ENCODE measurements at regions not wholly inside any gene's neighbourhood (a gene's known extent, or its start where the extent isn't known, plus 50 kb on each side); places are given as distances from the start of the nearest gene placed in this dataset.

DNA sequence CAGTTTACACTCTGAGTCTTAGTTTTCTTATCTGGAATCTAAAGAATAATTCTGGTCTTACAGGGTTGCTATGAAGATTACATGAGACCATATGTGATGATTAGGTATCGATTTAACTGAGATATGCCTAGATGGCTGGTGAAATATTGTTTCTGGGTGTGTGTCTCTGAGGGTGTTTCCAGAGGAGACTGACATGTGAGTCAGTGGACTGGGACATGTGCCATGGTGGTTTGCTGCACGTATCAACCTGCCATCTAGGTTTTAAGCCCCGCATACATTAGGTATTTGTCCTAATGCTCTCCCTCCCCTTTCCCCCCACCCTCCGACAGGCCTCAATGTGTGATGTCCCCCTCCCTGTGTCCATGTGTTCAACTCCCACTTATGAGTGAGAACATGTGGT, 186.0 kb upstream of the CXorf66 start:
- POLR2A ChIA-PET: no interaction called here
- DNase-seq (ENCODE audit: low read depth, low spot score) (no peak), ATAC-seq (no peak)
- H3K27ac ChIP-seq (ENCODE audit: low read length): no peak overlapping the region
- H3K9me3 ChIP-seq (ENCODE audit: control insufficient read depth, insufficient read depth, low read depth, low read length): no peaks in the 10 kb centered on the region
- BruUV-seq (replicated peaks): no TSS peak
- in situ Hi-C loops (cut with HindIII; ENCODE audit: low pct_unique_long_range_greater_than_20kb, low sequenced_read_pairs): no loop called here
- H3K27me3 ChIP-seq (ENCODE audit: control insufficient read depth, insufficient read depth, low read length): no peaks in the 10 kb centered on the region
- intact Hi-C loops (cut with micrococcal nuclease; ENCODE audit: unreplicated experiment): no loop called here
- H3K4me3 ChIP-seq (ENCODE audit: low read depth in 2 of 2, low read length in 2 of 2): no peak overlapping the region
- no peaks in the 10 kb centered on the region for H3K4me1 ChIP-seq (ENCODE audit: control insufficient read depth, insufficient read depth, low read length)
- no peaks in the 10 kb centered on the region for H3K36me3 ChIP-seq (ENCODE audit: control insufficient read depth, insufficient read depth, low read length)
- CTCF ChIA-PET: no interaction called here
- TF ChIP-seq TCF7L2 (IDR thresholded peaks at IDR 0.05; ENCODE audit: low read depth, low read length) (no peak), SIN3A (IDR thresholded peaks at IDR 0.05; ENCODE audit: borderline replicate concordance, insufficient read depth, low read depth, low read length) (no peak)
- TF ChIP-seq, protein P1, sequence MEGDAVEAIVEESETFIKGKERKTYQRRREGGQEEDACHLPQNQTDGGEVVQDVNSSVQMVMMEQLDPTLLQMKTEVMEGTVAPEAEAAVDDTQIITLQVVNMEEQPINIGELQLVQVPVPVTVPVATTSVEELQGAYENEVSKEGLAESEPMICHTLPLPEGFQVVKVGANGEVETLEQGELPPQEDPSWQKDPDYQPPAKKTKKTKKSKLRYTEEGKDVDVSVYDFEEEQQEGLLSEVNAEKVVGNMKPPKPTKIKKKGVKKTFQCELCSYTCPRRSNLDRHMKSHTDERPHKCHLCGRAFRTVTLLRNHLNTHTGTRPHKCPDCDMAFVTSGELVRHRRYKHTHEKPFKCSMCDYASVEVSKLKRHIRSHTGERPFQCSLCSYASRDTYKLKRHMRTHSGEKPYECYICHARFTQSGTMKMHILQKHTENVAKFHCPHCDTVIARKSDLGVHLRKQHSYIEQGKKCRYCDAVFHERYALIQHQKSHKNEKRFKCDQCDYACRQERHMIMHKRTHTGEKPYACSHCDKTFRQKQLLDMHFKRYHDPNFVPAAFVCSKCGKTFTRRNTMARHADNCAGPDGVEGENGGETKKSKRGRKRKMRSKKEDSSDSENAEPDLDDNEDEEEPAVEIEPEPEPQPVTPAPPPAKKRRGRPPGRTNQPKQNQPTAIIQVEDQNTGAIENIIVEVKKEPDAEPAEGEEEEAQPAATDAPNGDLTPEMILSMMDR (IDR thresholded peaks at IDR 0.05): no peak

DNA sequence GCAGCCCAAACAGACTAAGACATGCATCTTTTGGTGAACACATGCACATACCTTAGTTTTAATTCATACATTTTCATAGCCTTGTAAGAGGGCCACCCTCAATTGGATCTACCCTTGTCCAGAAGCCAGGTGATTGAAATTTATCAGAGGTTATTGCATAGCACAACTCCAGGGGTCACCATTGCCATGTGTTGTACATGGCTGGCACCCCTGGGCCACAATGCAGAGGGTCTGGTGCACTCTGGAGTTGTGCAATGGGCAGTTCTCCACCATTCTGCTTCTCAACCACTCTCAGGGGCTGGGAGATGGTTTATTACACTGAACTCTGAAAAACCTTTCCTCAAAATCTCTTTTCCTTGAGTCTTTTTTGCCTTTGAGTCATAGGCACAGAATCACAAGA, 184.4 kb upstream of the CXorf66 start:
- DNase-seq (ENCODE audit: low read depth, low spot score): no peak
- no TSS peak for BruUV-seq (replicated peaks)
- in situ Hi-C loops (cut with HindIII; ENCODE audit: low pct_unique_long_range_greater_than_20kb, low sequenced_read_pairs) (no loop called here), intact Hi-C loops (cut with micrococcal nuclease; ENCODE audit: unreplicated experiment) (loop anchor here (10.0 kb wide), 1 partner anchor 515 kb away; no protein-coding TSS in a partner anchor)
- Histone ChIP-seq H3K27me3 (ENCODE audit: control insufficient read depth, insufficient read depth, low read length) (no peaks in the 10 kb centered on the region), H3K4me1 (ENCODE audit: control insufficient read depth, insufficient read depth, low read length) (no peaks in the 10 kb centered on the region), H3K27ac (ENCODE audit: low read length) (no peak overlapping the region), H3K4me3 (ENCODE audit: low read depth in 2 of 2, low read length in 2 of 2) (no peak overlapping the region), H3K36me3 (ENCODE audit: control insufficient read depth, insufficient read depth, low read length) (no peaks in the 10 kb centered on the region), H3K9me3 (ENCODE audit: control insufficient read depth, insufficient read depth, low read depth, low read length) (no peaks in the 10 kb centered on the region)
- POLR2A ChIA-PET: no interaction called here
- CTCF ChIA-PET: interaction anchor here (0.6 kb wide), 1 partner anchor 512 kb away, joined by 4 read pairs; no protein-coding TSS in a partner anchor
- ATAC-seq: no peak
- TF ChIP-seq SIN3A (IDR thresholded peaks at IDR 0.05; ENCODE audit: borderline replicate concordance, insufficient read depth, low read depth, low read length) (no peak), POLR2AphosphoS5 (IDR thresholded peaks at IDR 0.05; ENCODE audit: low read depth, low read length) (no peak), TCF7L2 (IDR thresholded peaks at IDR 0.05; ENCODE audit: low read depth, low read length) (no peak)
- TF ChIP-seq, protein P2, sequence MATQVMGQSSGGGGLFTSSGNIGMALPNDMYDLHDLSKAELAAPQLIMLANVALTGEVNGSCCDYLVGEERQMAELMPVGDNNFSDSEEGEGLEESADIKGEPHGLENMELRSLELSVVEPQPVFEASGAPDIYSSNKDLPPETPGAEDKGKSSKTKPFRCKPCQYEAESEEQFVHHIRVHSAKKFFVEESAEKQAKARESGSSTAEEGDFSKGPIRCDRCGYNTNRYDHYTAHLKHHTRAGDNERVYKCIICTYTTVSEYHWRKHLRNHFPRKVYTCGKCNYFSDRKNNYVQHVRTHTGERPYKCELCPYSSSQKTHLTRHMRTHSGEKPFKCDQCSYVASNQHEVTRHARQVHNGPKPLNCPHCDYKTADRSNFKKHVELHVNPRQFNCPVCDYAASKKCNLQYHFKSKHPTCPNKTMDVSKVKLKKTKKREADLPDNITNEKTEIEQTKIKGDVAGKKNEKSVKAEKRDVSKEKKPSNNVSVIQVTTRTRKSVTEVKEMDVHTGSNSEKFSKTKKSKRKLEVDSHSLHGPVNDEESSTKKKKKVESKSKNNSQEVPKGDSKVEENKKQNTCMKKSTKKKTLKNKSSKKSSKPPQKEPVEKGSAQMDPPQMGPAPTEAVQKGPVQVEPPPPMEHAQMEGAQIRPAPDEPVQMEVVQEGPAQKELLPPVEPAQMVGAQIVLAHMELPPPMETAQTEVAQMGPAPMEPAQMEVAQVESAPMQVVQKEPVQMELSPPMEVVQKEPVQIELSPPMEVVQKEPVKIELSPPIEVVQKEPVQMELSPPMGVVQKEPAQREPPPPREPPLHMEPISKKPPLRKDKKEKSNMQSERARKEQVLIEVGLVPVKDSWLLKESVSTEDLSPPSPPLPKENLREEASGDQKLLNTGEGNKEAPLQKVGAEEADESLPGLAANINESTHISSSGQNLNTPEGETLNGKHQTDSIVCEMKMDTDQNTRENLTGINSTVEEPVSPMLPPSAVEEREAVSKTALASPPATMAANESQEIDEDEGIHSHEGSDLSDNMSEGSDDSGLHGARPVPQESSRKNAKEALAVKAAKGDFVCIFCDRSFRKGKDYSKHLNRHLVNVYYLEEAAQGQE (IDR thresholded peaks at IDR 0.05; ENCODE audit: insufficient read depth in 1 of 2, low read depth in 2 of 2, low read length in 1 of 2): no peak
- TF ChIP-seq, protein P1 (IDR thresholded peaks at IDR 0.05): no peak
